SK-N-SH (cell line): ENCODE measurements at regions not wholly inside any gene's neighbourhood (a gene's known extent, or its start where the extent isn't known, plus 50 kb on each side); places are given as distances from the start of the nearest gene placed in this dataset.
A peak's percentile ranks its signal among the peaks of the same experiment; 100 is the strongest.

Experiments used
- CTCF ChIA-PET: fragments of 300-600, 350-600 bp; formaldehyde crosslinking; extraction: SDS; loops from one replicate; lab custom pipeline; 2021; lab: Yijun Ruan, JAX
- POLR2A ChIA-PET: fragments of 350-600 bp; sonication (Branson Sonifier 250); formaldehyde crosslinking; extraction: SDS; loops from one replicate; lab custom pipeline; 2020; ENCODE audit warnings: antibody characterized with exemption, inconsistent platforms; lab: Yijun Ruan, JAX
- DNase-seq: peaks from one replicate; pipeline ENCODE4 v3.0.0; 2012
- H2AFZ ChIP-seq: fragments of 200-600 bp; sonication (generic); 2 replicates; pipeline ENCODE4 v1.8.1; 2016; ENCODE audit warnings: antibody characterized with exemption, mild to moderate bottlenecking, low read depth
- H3F3A ChIP-seq: fragments of 200-600 bp; sonication (generic); replicated peaks from 2 replicates; pipeline ENCODE3; 2016; ENCODE audit warnings: antibody characterized with exemption, mild to moderate bottlenecking; ENCODE audit not compliant: insufficient read depth
- H3K27ac ChIP-seq, 2 experiments: fragments of 200-500 bp in 1 of 2; fragments of 200-600 bp in 1 of 2; sonication (Bioruptor generic) in 1 of 2; sonication (generic), shearing (Covaris generic) in 1 of 2; 2 replicates each; pipeline versions ENCODE4 v1.5.1 to v1.6.1; 2014 to 2016; ENCODE audit warnings: low read depth in 2 of 2, inconsistent platforms in 1 of 2, low read length in 1 of 2, mild to moderate bottlenecking in 1 of 2, mixed read lengths in 1 of 2
- H3K27me3 ChIP-seq: fragments of 200-600 bp; sonication (generic), shearing (Covaris generic); 2 replicates; pipeline ENCODE4 v1.6.1; 2016; ENCODE audit warnings: mixed run types; ENCODE audit not compliant: insufficient read depth
- H3K36me3 ChIP-seq, 2 experiments: fragments of 200-500 bp in 1 of 2; fragments of 200-600 bp in 1 of 2; sonication (Bioruptor generic) in 1 of 2; sonication (generic) in 1 of 2; replicated peaks in 1 of 2; 2 replicates each; pipeline versions ENCODE3 to v1.5.1; 2014 to 2016; ENCODE audit warnings: low read length in 1 of 2, mild to moderate bottlenecking in 1 of 2; ENCODE audit not compliant: insufficient read depth in 2 of 2, control insufficient read depth in 1 of 2
- H3K4me1 ChIP-seq, 2 experiments: fragments of 200-500 bp in 1 of 2; fragments of 200-600 bp in 1 of 2; sonication (Bioruptor generic) in 1 of 2; sonication (generic), shearing (Covaris generic) in 1 of 2; 2 replicates each; pipeline versions ENCODE4 v1.5.1 to v1.6.1; 2014 to 2016; ENCODE audit warnings: low read depth in 1 of 2, low read length in 1 of 2, mixed run types in 1 of 2; ENCODE audit not compliant: insufficient read depth in 2 of 2, control insufficient read depth in 1 of 2
- H3K4me2 ChIP-seq: fragments of 200-600 bp; sonication (generic), shearing (Covaris generic); 2 replicates; pipeline ENCODE4 v1.6.1; 2017; ENCODE audit warnings: mixed run types
- H3K4me3 ChIP-seq, 2 experiments: fragments of 200-500 bp in 1 of 2; fragments of 200-600 bp in 1 of 2; sonication (Bioruptor generic) in 1 of 2; sonication (generic), shearing (Covaris generic) in 1 of 2; 2 replicates each; pipeline versions ENCODE4 v1.5.1 to v1.8.1; 2014 to 2016; ENCODE audit warnings: low read depth in 2 of 2, inconsistent platforms in 1 of 2, low read length in 1 of 2, mild to moderate bottlenecking in 1 of 2, mixed read lengths in 1 of 2, moderate library complexity in 1 of 2
- H3K79me2 ChIP-seq: fragments of 200-600 bp; sonication (generic); 2 replicates; pipeline ENCODE4 v1.8.1; 2017; ENCODE audit warnings: mild to moderate bottlenecking; ENCODE audit not compliant: insufficient read depth
- H3K9ac ChIP-seq: fragments of 200-600 bp; sonication (generic); 2 replicates; pipeline ENCODE4 v1.6.1; 2017; ENCODE audit warnings: mixed run types
- H3K9me2 ChIP-seq: fragments of 200-600 bp; sonication (generic); 2 replicates; pipeline ENCODE4 v1.6.1; 2017; ENCODE audit warnings: mixed run types
- H3K9me3 ChIP-seq: fragments of 200-600 bp; sonication (generic); 2 replicates; pipeline ENCODE4 v1.6.1; 2017; ENCODE audit warnings: mixed run types, mild to moderate bottlenecking, moderate library complexity
- H4K20me1 ChIP-seq: fragments of 200-600 bp; sonication (generic); 2 replicates; pipeline ENCODE4 v1.6.1; 2017; ENCODE audit warnings: mild to moderate bottlenecking, mixed run types; ENCODE audit not compliant: insufficient read depth
- EP300 ChIP-seq, 2 experiments: IDR thresholded peaks; 2 replicates each; pipeline versions ENCODE4 v1.4.0 to v1.6.1; 2012; ENCODE audit warnings: borderline replicate concordance in 1 of 2, low read depth in 1 of 2, low read length in 1 of 2
- EZH2phosphoT487 ChIP-seq: fragments of 200-600 bp; sonication (generic); IDR thresholded peaks from 2 replicates; pipeline ENCODE4 v1.6.1; 2017; ENCODE audit warnings: low read depth, mixed run types, mild to moderate bottlenecking, antibody characterized with exemption, moderate library complexity, borderline replicate concordance
- FOXM1 ChIP-seq: IDR thresholded peaks from 2 replicates; pipeline ENCODE4 v1.4.0; 2012; ENCODE audit warnings: low read depth, mild to moderate bottlenecking
- GABPA ChIP-seq: IDR thresholded peaks from 2 replicates; pipeline ENCODE4 v1.4.0; 2012; ENCODE audit warnings: low read depth, mild to moderate bottlenecking
- GATA2 ChIP-seq: sonication (generic); formaldehyde crosslinking; IDR thresholded peaks from 2 replicates; pipeline ENCODE4 v1.5.0; 2020; ENCODE audit warnings: mild to moderate bottlenecking, missing genetic modification reagents
- MXI1 ChIP-seq: IDR thresholded peaks from 2 replicates; pipeline ENCODE4 v1.6.1; 2012; ENCODE audit warnings: mild to moderate bottlenecking, low read depth, low read length, improper control_type of control experiment
- NFIC ChIP-seq: IDR thresholded peaks from 2 replicates; pipeline ENCODE4 v1.4.0; 2012; ENCODE audit warnings: borderline replicate concordance
- RAD21 ChIP-seq: IDR thresholded peaks from 2 replicates; pipeline ENCODE4 v1.6.1; 2012; ENCODE audit warnings: mild to moderate bottlenecking, low read length
- RCOR1 ChIP-seq: fragments of 150-350 bp; IDR thresholded peaks from 2 replicates; pipeline ENCODE4 v1.6.1; 2017; ENCODE audit warnings: antibody characterized with exemption, low read length
- SIN3A ChIP-seq: IDR thresholded peaks from 2 replicates; pipeline ENCODE4 v1.6.1; 2012; ENCODE audit warnings: low read depth, mild to moderate bottlenecking, low read length, moderate library complexity, borderline replicate concordance
- SMC3 ChIP-seq: IDR thresholded peaks from 2 replicates; pipeline ENCODE4 v1.6.1; 2012; ENCODE audit warnings: low read depth, low read length, improper control_type of control experiment
- TAF1 ChIP-seq: IDR thresholded peaks from 2 replicates; pipeline ENCODE4 v1.6.1; 2012; ENCODE audit warnings: low read depth, mild to moderate bottlenecking, low read length, moderate library complexity, borderline replicate concordance
- TCF12 ChIP-seq: IDR thresholded peaks from 2 replicates; pipeline ENCODE4 v1.4.0; 2012
- WGBS: methylation state at CpG from one replicate; pipeline ENCODE4 v1.1.6; 2017; ENCODE audit warnings: low lambda C conversion rate; 5-methylcytosine and 5-hydroxymethylcytosine counted together
- TF ChIP-seq, protein P1 (sequence below): IDR thresholded peaks from 2 replicates; pipeline ENCODE4 v1.4.0; 2012; ENCODE audit warnings: low read depth
- TF ChIP-seq, protein P2 (sequence below): fragments of 200-600 bp; sonication (generic); IDR thresholded peaks from 2 replicates; pipeline ENCODE4 v1.6.1; 2017; ENCODE audit warnings: antibody characterized with exemption, mild to moderate bottlenecking, moderate library complexity
- TF ChIP-seq, protein P3 (sequence below): IDR thresholded peaks from 2 replicates; pipeline ENCODE4 v1.4.0; 2012; ENCODE audit warnings: low read depth, borderline replicate concordance

DNA sequence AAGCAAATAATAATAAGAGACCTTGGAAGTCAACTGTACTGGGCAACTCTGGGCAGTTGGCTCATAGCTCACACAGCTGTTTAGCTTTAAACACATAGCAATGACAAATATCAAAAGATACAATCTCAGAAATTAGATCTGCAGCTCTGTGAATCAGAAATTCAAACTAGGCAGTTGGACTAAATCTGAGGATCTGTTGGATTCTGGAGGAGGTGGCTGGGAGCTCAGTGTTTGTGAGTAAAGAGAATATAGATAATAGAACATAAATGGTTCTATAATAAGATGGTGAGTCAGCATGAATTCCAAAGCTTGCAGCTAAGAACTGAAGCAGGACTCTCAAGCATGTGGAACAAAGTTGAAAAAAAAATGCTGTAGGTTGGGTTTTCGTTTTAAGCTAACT is 1949.4 kb upstream of the SEL1L start:
- Histone ChIP-seq H4K20me1 (no peaks in the 10 kb centered on the region), H3K4me1 (peaks cover 0 to 4% of the 10 kb centered on the region in 2 experiments; a peak in 2 of 4 replicates), H3K4me3 (no peak overlapping the region), H2AFZ (no peak overlapping the region), H3F3A (no peaks in the 10 kb centered on the region), H3K27me3 (no peaks in the 10 kb centered on the region), H3K79me2 (no peaks in the 10 kb centered on the region), H3K9me3 (no peaks in the 10 kb centered on the region), H3K27ac (no peak overlapping the region), H3K4me2 (no peak overlapping the region), H3K36me3 (no peaks in the 10 kb centered on the region), H3K9ac (no peak overlapping the region), H3K9me2 (no peaks in the 10 kb centered on the region)
- no peak for DNase-seq
- ChIA-PET CTCF (interaction anchor here (1.1 to 2.0 kb wide), 2 partner anchors 19 to 32 kb away, joined by 3 to 7 read pairs; no protein-coding TSS in a partner anchor), POLR2A (no interaction called here)
- TF ChIP-seq GATA2, result peak; percentile 64
- TF ChIP-seq RCOR1, result peak; percentile 76
- TF ChIP-seq MXI1, result no peak
- TF ChIP-seq FOXM1, result no peak
- TF ChIP-seq, protein P1, sequence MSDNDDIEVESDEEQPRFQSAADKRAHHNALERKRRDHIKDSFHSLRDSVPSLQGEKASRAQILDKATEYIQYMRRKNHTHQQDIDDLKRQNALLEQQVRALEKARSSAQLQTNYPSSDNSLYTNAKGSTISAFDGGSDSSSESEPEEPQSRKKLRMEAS, result no peak
- TF ChIP-seq SIN3A, result no peak
- TF ChIP-seq EP300 (IDR thresholded peaks at IDR 0.05; ENCODE audit: borderline replicate concordance in 1 of 2, low read depth in 1 of 2, low read length in 1 of 2), result peak in 1 of 2 experiments; percentile 40; a peak in 1 of 4 replicates
- TF ChIP-seq TCF12, result 0 out of 2 replicates have a peak, but pooled peaks have one; percentile 6
- WGBS, result 6% methylated on average over 1 of the region's 1 CpG

DNA sequence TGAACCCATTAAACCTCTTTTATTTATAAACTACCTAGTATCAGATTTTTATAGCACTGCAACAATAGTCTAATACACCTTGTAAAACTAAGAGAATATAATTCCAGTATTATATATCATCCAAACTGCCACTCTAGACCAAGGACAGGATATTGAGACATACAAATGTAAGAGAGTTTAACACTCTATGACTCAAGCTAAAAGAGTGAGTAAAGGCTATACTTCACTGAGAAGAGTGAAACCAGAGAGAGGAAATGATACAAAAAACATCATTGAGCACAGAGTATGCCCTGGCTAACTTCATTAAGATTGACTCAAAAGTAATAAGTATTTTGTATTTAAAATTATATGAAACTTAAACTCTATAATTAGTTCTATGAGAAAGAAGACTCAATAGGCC is 1951.9 kb upstream of the SEL1L start:
- Histone ChIP-seq H3K79me2 (no peaks in the 10 kb centered on the region), H3F3A (no peaks in the 10 kb centered on the region), H3K9me2 (no peaks in the 10 kb centered on the region), H3K4me3 (no peak overlapping the region), H3K4me2 (no peak overlapping the region), H3K4me1 (peaks cover 0 to 4% of the 10 kb centered on the region in 2 experiments; a peak in 1 of 4 replicates), H3K9me3 (no peaks in the 10 kb centered on the region), H2AFZ (no peak overlapping the region), H3K9ac (no peak overlapping the region), H4K20me1 (no peaks in the 10 kb centered on the region), H3K27ac (no peak overlapping the region), H3K36me3 (no peaks in the 10 kb centered on the region), H3K27me3 (no peaks in the 10 kb centered on the region)
- no peak for TF ChIP-seq EZH2phosphoT487
- TF ChIP-seq EP300 (IDR thresholded peaks at IDR 0.05; ENCODE audit: borderline replicate concordance in 1 of 2, low read depth in 1 of 2, low read length in 1 of 2), result no peak
- TF ChIP-seq, protein P2, sequence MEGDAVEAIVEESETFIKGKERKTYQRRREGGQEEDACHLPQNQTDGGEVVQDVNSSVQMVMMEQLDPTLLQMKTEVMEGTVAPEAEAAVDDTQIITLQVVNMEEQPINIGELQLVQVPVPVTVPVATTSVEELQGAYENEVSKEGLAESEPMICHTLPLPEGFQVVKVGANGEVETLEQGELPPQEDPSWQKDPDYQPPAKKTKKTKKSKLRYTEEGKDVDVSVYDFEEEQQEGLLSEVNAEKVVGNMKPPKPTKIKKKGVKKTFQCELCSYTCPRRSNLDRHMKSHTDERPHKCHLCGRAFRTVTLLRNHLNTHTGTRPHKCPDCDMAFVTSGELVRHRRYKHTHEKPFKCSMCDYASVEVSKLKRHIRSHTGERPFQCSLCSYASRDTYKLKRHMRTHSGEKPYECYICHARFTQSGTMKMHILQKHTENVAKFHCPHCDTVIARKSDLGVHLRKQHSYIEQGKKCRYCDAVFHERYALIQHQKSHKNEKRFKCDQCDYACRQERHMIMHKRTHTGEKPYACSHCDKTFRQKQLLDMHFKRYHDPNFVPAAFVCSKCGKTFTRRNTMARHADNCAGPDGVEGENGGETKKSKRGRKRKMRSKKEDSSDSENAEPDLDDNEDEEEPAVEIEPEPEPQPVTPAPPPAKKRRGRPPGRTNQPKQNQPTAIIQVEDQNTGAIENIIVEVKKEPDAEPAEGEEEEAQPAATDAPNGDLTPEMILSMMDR, result no peak
- CTCF ChIA-PET, result no interaction called here
- POLR2A ChIA-PET, result no interaction called here
- DNase-seq, result no peak

DNA sequence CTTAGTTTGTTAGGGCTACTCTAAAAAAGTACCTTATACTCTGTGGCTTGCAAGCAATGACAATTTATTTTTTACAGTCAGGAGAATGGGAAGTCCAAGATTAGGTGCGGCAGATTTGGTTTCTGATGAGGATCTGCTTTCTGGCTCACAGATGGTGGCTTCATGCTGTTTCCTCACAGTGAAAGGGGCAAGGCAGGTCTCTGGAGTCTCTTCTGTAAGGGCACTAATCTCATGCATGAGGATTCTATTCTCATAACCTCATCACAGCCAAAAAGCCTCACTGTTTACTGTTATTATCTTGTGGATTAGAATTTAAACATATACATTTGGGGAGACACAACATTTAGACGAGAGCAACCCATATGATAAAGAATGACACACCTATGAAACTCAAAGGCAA is 1957.4 kb upstream of the SEL1L start:
- ChIA-PET POLR2A (no interaction called here), CTCF (interaction anchor here (1.0 kb wide), 1 partner anchor 27 kb away, joined by 3 read pairs; no protein-coding TSS in a partner anchor)
- 42% methylated on average over 2 of the region's 2 CpGs for WGBS
- Histone ChIP-seq H3F3A (no peaks in the 10 kb centered on the region), H3K4me2 (no peak overlapping the region), H3K27ac (no peak overlapping the region), H4K20me1 (no peaks in the 10 kb centered on the region), H3K9me3 (no peaks in the 10 kb centered on the region), H3K4me1 (no peaks in the 10 kb centered on the region; a peak in 1 of 4 replicates), H3K4me3 (no peak overlapping the region), H3K9ac (no peak overlapping the region), H3K79me2 (no peaks in the 10 kb centered on the region), H2AFZ (no peak overlapping the region), H3K36me3 (no peaks in the 10 kb centered on the region), H3K9me2 (no peaks in the 10 kb centered on the region), H3K27me3 (no peaks in the 10 kb centered on the region)
- DNase-seq, result no peak
- TF ChIP-seq EZH2phosphoT487 (no peak), GABPA (no peak), SMC3 (no peak), RAD21 (no peak), TAF1 (no peak), RCOR1 (no peak), NFIC (no peak)
- TF ChIP-seq, protein P3, sequence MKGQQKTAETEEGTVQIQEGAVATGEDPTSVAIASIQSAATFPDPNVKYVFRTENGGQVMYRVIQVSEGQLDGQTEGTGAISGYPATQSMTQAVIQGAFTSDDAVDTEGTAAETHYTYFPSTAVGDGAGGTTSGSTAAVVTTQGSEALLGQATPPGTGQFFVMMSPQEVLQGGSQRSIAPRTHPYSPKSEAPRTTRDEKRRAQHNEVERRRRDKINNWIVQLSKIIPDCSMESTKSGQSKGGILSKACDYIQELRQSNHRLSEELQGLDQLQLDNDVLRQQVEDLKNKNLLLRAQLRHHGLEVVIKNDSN, result no peak
- TF ChIP-seq, protein P2, result no peak
